ENCODE measurements at regions not wholly inside any gene's neighbourhood (a gene's known extent, or its start where the extent isn't known, plus 50 kb on each side); places are given as distances from the start of the nearest gene placed in this dataset.
"Not testable (repeated sequence)": the region's sequence is repeated elsewhere in the genome, so short reads cannot be mapped to it uniquely, and the experiment has no call there.

DNA sequence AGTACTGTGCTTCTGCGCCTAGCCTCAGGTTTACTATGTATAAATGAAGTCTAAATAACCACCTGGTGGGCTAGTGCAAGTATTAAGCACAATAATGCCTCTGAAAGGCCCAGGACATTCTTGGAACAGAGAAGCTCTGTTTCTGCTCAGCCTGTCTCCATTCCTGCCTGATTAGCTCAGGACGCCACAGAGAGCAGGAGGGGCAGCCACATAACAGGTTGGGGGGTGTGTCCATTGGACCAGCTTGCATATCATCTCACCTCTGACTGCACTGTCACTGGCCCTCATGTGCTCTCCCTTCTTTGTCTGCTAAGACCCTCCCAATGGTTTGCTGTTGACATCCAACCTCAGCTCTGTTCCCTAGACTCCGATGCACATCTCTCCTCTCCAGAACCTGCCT, 52.8 kb upstream of the IKZF1 start:
- DNase-seq = no peak

GRCh38 chr7:50246551-50246950, 58.0 kb upstream of the IKZF1 start:
- no peak for DNase-seq

- DNase-seq = not testable (repeated sequence)
Observed at GRCh38 chr7:50242111-50242510, 62.4 kb upstream of the IKZF1 start.

- not testable (repeated sequence) for DNase-seq
Observed at GRCh38 chr7:50240699-50241098, 63.8 kb upstream of the IKZF1 start.

DNA sequence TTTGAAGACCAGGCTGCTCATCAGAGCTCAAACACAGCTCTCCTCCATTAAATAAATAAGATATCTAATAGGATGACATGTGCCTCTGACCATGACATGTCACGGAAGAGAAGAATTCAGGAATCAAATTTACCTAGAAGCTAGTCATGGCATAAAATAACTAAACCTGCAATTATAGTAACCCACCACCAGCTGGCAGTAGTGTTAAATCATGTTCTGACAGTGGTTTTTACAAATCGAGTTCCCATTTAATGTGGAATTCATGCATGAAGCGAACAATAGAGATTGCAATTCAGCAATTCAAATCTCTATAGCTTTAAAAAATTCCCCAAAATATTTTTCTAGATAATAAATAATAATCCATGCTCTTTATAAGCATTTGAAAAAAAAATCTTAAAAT, 74.6 kb upstream of the IKZF1 start:
- DNase-seq = peak in 1 of 2 experiments; percentile 24

- DNase-seq = no peak
Observed at GRCh38 chr7:50228148-50228547, 76.4 kb upstream of the IKZF1 start.

DNA sequence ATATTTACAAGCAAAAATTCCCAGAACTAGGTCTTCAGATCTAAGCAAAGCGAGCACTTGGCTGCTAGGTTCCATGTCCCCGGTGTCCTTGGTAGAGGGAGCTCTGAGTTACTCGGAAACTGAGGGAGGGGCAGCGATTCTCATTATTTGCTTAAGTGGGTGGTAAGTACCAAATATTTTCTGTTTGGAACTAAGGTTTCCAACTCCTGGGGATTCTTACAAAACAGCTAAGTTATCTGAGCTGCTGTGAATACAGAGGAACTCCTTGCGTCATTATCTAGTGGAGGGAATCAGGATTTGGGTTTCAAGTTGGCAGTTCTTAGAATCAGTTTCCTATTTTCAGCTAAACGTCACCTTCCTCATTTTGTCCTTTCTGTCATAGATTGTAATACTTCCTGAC, 76.8 kb upstream of the IKZF1 start:
- no peak for DNase-seq

DNA sequence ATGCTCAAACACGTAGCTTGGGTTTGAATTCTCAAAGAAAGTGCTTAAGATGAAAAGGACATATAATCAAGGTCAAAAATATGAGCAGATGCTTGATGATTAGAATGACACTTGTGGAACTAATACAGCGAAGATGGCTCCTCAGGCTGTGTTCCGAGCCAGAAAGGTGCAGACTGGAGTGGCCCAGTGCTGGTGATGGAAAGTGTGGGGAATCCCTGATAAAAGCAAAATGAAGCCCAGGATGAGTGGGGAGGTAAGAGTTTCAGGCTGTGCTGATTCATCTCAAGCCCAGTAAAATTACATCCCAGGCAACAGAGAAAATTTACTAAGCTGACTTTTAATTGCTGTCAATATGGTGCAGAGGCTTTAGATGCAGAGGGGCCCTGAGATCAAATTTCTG, 77.8 kb upstream of the IKZF1 start:
- no peak for DNase-seq

- DNase-seq = no peak
Observed at GRCh38 chr7:50226145-50226544, 78.4 kb upstream of the IKZF1 start.

DNA sequence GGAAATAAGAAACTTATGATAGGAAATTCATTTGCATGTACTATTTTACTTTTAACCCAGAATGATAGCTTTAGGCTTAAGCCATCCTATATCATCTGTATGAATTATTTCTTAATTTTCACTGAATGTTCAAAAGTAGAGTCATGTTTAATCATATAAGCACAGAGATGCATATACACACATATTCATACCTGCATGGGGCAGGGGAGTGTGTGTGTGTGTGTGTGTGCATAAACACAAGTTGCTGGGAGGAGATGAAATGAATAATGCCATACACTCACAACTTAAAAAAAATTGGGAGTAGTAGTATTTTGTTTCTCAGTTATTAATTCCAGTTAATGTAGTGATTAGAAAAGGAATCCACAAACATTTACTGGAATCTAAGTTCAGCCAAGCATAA, 83.1 kb upstream of the IKZF1 start:
- DNase-seq = no peak

- no peak for DNase-seq
Observed at GRCh38 chr7:50221028-50221427, 83.5 kb upstream of the IKZF1 start.

DNA sequence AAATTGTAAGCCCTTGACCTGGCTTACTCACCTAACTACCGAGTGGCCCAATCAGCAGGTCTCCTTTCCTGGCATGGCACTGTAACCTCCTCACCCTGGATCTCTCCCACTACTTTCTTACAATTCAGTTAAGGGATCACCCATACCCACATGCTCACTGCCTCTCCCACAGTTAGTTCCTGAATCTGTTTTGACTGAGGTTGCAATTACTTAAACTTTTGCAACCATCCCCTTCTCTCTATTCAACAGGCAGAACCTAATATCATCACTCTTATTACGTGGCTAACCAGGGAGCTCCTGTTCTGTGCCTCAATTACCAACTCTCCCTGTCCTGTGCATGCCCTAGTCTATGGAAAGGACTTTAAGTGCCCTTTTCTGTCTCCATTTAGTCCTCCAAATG, 84.2 kb upstream of the IKZF1 start:
- DNase-seq = no peak

DNA sequence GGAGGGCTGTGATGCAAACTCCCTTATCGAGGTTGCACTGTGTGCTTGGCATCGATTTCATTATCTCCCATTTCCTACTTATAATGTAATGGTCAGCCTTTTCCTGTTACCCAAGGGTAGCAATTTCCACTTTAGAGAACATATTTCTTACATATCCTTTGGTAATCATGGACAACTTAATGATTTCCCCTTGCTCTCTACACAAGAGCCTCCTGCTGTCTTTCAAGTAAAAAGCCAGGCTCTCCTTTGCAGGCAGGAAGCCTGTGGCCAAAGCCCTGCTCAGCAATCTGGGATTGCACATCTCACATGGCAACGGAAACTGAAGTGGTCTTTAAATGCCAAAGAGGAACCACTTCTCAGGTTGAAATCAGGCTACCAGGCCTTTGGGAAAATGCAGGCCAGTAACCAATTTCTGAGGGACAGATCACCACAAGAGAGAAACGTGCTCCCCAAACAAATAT, 86.7 kb upstream of the IKZF1 start:
- DNase-seq = no peak

DNA sequence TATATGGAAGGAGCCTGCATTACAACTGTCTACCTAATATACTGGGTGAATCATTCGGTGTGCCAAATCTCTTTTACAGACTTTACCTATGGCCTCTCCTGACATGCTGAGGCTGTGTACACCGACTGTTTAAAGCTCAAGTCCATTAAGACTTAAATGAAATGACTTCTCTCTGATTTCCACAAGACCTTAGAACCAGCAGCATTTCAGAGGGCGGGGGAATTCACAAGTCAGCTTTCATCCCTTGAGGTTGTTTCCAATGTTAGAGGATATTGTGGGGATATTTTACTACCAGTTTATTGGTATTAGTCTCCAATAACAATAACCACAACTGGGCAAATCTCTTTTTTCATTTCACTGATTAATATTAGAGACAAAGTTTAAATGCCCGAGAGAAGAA, 87.1 kb upstream of the IKZF1 start:
- DNase-seq = no peak

DNA sequence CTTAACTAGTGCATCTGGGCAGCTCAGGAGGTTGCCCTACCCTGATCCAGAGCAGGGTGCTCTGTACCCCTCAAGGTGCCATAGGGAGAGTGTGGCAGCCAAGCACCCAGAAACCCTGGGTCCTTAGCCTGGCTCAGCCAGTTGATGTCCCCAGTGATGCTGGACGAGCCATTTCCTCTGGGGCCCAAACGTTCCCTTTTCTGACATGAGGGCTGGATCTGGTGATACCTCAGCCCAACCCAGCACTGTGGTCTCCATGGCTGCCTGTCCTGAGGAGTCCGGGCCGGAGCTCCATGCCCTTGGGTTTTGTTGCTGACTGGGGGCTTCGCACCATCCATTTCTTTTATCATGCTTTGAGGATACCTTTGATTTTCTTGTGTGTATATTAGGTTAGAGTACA, 87.9 kb upstream of the IKZF1 start:
- no peak for DNase-seq

GRCh38 chr7:50214771-50215170, 89.7 kb upstream of the IKZF1 start:
- DNase-seq = no peak

DNA sequence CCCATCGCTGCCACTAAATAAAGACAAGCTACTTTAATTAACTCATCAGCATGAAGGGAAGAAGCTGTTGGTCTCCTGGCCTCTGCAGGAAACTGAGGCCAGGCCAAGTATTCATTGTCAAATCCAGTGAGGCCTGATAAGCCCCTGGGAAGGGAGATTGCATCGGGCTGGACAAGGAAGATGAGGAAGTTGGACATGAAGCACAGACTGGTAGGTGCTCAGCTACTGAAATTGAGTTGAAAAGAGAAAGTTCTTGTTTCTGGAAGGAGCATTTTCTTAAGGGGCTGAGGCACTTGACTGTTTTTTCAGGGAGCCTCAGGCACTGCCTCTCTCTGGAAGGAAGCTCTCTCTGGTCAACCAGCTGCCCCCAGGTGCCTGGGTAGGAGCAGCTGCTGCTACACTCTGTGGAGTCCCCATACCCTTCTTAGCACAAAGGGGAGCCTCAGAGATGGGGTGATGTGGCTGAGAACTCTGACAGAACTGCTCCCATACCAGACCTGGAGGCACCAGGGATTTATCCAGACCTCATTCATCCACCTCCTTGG, 90.3 kb upstream of the IKZF1 start:
- no peak for DNase-seq

- no peak for DNase-seq
Observed at GRCh38 chr7:50213622-50214017, 90.9 kb upstream of the IKZF1 start.

GRCh38 chr7:50212666-50213621, 91.6 kb upstream of the IKZF1 start:
- no peak for DNase-seq

- no peak for DNase-seq
Observed at GRCh38 chr7:50212016-50212325, 92.5 kb upstream of the IKZF1 start.

GRCh38 chr7:50211130-50212015, 93.1 kb upstream of the IKZF1 start:
- no peak for DNase-seq

GRCh38 chr7:50210706-50211115, 93.8 kb upstream of the IKZF1 start:
- no peak for DNase-seq

- DNase-seq = no peak
Observed at GRCh38 chr7:50209461-50210135, 94.9 kb upstream of the IKZF1 start.
